Fibroblast of lung (primary cell): ENCODE measurements at regions not wholly inside any gene's neighbourhood (a gene's known extent, or its start where the extent isn't known, plus 50 kb on each side); places are given as distances from the start of the nearest gene placed in this dataset.

ENCODE experiments used
- EZH2 ChIP-seq: IDR thresholded peaks from 2 replicates; pipeline ENCODE4 v1.5.1; 2012; ENCODE audit warnings: low read length, control low read depth, mild to moderate bottlenecking; ENCODE audit errors: missing control alignments
- TF ChIP-seq, protein P1 (sequence below), 2 donors: IDR thresholded peaks in 1 of 2; conservative IDR thresholded peaks in 1 of 2; 1 replicate in 1 of 2; 2 replicates in 1 of 2; pipeline ENCODE4 v1.5.1; 2011 to 2012; ENCODE audit warnings: low read length in 2 of 2, control low read depth in 1 of 2, inconsistent platforms in 1 of 2, low read depth in 1 of 2, mild to moderate bottlenecking in 1 of 2

DNA sequence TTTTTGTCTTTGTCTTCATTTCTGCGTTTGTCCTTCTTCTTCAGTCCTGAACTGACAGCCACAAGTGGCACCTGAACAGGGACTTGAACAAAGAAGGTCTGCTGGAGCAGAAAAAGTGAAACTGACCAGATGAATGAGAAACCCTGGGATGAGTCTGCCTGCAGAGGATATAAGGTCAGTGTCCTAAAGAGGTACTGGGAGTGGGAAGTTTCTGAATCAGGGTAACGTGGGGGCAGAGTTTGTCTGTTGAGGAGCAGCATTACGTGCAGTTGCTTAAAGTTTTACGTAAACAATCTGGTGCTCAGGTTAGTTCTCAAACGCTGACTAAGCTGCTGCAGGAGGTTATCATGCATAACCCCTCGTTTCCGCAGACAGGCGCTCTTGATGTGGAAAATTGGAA lies 2057.6 kb downstream of the TP53TG3F start:
- TF ChIP-seq, protein P1, sequence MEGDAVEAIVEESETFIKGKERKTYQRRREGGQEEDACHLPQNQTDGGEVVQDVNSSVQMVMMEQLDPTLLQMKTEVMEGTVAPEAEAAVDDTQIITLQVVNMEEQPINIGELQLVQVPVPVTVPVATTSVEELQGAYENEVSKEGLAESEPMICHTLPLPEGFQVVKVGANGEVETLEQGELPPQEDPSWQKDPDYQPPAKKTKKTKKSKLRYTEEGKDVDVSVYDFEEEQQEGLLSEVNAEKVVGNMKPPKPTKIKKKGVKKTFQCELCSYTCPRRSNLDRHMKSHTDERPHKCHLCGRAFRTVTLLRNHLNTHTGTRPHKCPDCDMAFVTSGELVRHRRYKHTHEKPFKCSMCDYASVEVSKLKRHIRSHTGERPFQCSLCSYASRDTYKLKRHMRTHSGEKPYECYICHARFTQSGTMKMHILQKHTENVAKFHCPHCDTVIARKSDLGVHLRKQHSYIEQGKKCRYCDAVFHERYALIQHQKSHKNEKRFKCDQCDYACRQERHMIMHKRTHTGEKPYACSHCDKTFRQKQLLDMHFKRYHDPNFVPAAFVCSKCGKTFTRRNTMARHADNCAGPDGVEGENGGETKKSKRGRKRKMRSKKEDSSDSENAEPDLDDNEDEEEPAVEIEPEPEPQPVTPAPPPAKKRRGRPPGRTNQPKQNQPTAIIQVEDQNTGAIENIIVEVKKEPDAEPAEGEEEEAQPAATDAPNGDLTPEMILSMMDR (conservative IDR thresholded peaks at IDR 0.05 in 1 of 2, IDR thresholded peaks at IDR 0.05 in 1 of 2; ENCODE audit: low read depth in 1 of 2, low read length in 2 of 2) = no peak
- no peak for TF ChIP-seq EZH2
